Cardiac muscle cell (in vitro differentiated cells and primary cell): ENCODE measurements at regions not wholly inside any gene's neighbourhood (a gene's known extent, or its start where the extent isn't known, plus 50 kb on each side); places are given as distances from the start of the nearest gene placed in this dataset.
"Not testable (repeated sequence)": the region's sequence is repeated elsewhere in the genome, so short reads cannot be mapped to it uniquely, and the experiment has no call there.

Experiments
- DNase-seq, 2 donors: peaks; one replicate each; pipeline versions ENCODE4 v3.0.0 to v3.0.0-alpha.2; 2010 to 2017; ENCODE audit warnings: low read depth in 1 of 2, low spot score in 1 of 2
- H3K27ac ChIP-seq: fragments of 200-600 bp; sonication (generic); 2 replicates; pipeline ENCODE4 v1.5.1; 2016
- H3K27me3 ChIP-seq: fragments of 200-600 bp; sonication (generic); 2 replicates; pipeline ENCODE4 v1.6.0; 2016; ENCODE audit warnings: control low read depth
- H3K36me3 ChIP-seq: fragments of 200-600 bp; sonication (generic); 2 replicates; pipeline ENCODE4 v1.5.1; 2016; ENCODE audit warnings: control low read depth
- H3K4me1 ChIP-seq: fragments of 200-600 bp; sonication (generic); 2 replicates; pipeline ENCODE4 v1.8.1; 2017; ENCODE audit warnings: low read depth, mild to moderate bottlenecking, mixed run types
- H3K4me3 ChIP-seq: fragments of 200-600 bp; sonication (generic); 2 replicates; pipeline ENCODE4 v1.5.1; 2016; ENCODE audit warnings: mild to moderate bottlenecking
- H3K9me3 ChIP-seq: fragments of 200-600 bp; sonication (generic); 2 replicates; pipeline ENCODE4 v1.5.1; 2017; ENCODE audit warnings: low read depth, mild to moderate bottlenecking, control low read depth
- CTCF ChIP-seq: IDR thresholded peaks from 2 replicates; pipeline ENCODE4 v1.5.1; 2012; ENCODE audit warnings: low read depth, mild to moderate bottlenecking, low read length

GRCh38 chr5:23742701-23743100 is 235.3 kb downstream of the PRDM9 start:
- no peak overlapping the region for H3K27ac ChIP-seq
- TF ChIP-seq CTCF = no peak
- H3K36me3 ChIP-seq = no peaks in the 10 kb centered on the region
- no peaks in the 10 kb centered on the region for H3K27me3 ChIP-seq
- no peak overlapping the region for H3K4me3 ChIP-seq
- no peaks in the 10 kb centered on the region for H3K4me1 ChIP-seq
- no peaks in the 10 kb centered on the region for H3K9me3 ChIP-seq
- peak in 1 of 2 donors; percentile 0 for DNase-seq

GRCh38 chr5:23755906-23756305 is 248.5 kb downstream of the PRDM9 start:
- Histone ChIP-seq H3K4me1 (no peaks in the 10 kb centered on the region), H3K9me3 (no peaks in the 10 kb centered on the region), H3K4me3 (no peak overlapping the region), H3K27ac (no peak overlapping the region), H3K36me3 (no peaks in the 10 kb centered on the region), H3K27me3 (no peaks in the 10 kb centered on the region)
- no peak for TF ChIP-seq CTCF
- DNase-seq = no peak

GRCh38 chr5:23756779-23757178 is 249.4 kb downstream of the PRDM9 start:
- Histone ChIP-seq H3K27ac (no peak overlapping the region), H3K4me3 (no peak overlapping the region), H3K27me3 (no peaks in the 10 kb centered on the region), H3K36me3 (no peaks in the 10 kb centered on the region), H3K9me3 (no peaks in the 10 kb centered on the region), H3K4me1 (no peaks in the 10 kb centered on the region)
- TF ChIP-seq CTCF = no peak
- no peak for DNase-seq

GRCh38 chr5:23763170-23763569 is 255.8 kb downstream of the PRDM9 start:
- H3K27ac ChIP-seq = no peak overlapping the region
- no peaks in the 10 kb centered on the region for H3K27me3 ChIP-seq
- no peak overlapping the region for H3K4me3 ChIP-seq
- no peaks in the 10 kb centered on the region for H3K36me3 ChIP-seq
- no peaks in the 10 kb centered on the region for H3K4me1 ChIP-seq
- no peak for DNase-seq
- no peaks in the 10 kb centered on the region for H3K9me3 ChIP-seq
- TF ChIP-seq CTCF = no peak

GRCh38 chr5:23776684-23777083 is 269.3 kb downstream of the PRDM9 start:
- DNase-seq = no peak
- no peaks in the 10 kb centered on the region for H3K9me3 ChIP-seq
- H3K36me3 ChIP-seq = no peaks in the 10 kb centered on the region
- no peaks in the 10 kb centered on the region for H3K4me1 ChIP-seq
- no peak overlapping the region for H3K27ac ChIP-seq
- no peak for TF ChIP-seq CTCF
- no peak overlapping the region for H3K4me3 ChIP-seq
- no peaks in the 10 kb centered on the region for H3K27me3 ChIP-seq

GRCh38 chr5:23800307-23800706 is 292.9 kb downstream of the PRDM9 start:
- not testable (repeated sequence) for H3K27me3 ChIP-seq, H3K27ac ChIP-seq, H3K36me3 ChIP-seq, H3K4me1 ChIP-seq, DNase-seq, H3K4me3 ChIP-seq, H3K9me3 ChIP-seq
